IMR-90 (cell line): ENCODE measurements at regions not wholly inside any gene's neighbourhood (a gene's known extent, or its start where the extent isn't known, plus 50 kb on each side); places are given as distances from the start of the nearest gene placed in this dataset.

ENCODE experiments used
- ATAC-seq: fragments of 200-7000 bp; cut with Tn5 transposase; 2 replicates; pipeline ENCODE4 v1.9.1; 2020; ENCODE audit warnings: low read depth, mild to moderate bottlenecking, moderate library complexity
- BruUV-seq: library from RNA; stranded (reverse); fragments of 400-500 nt; replicated peaks from 2 replicates; lab custom pipeline; 2021; lab: Mats Ljungman, UMichigan
- CTCF ChIA-PET: fragments of 300-600 bp; formaldehyde crosslinking; extraction: SDS; loops from one replicate; lab custom pipeline; 2021; ENCODE audit warnings: antibody characterized with exemption; lab: Yijun Ruan, JAX
- POLR2A ChIA-PET: fragments of 300-600 bp; sonication (Branson Sonifier 250); formaldehyde crosslinking; loops from one replicate; lab custom pipeline; 2022; ENCODE audit warnings: antibody characterized with exemption; ENCODE audit not compliant: unreplicated experiment; lab: Charles Lee
- DNase-seq: peaks from one replicate; pipeline ENCODE4 v3.0.0; 2013
- H2AFZ ChIP-seq: replicated peaks from 2 replicates; pipeline ENCODE3; 2013; ENCODE audit warnings: low read length, mild to moderate bottlenecking; ENCODE audit not compliant: poor library complexity
- H2AK5ac ChIP-seq: 2 replicates; pipeline ENCODE4 v1.6.1; 2013; ENCODE audit warnings: low read depth, low read length, inconsistent platforms
- H2AK9ac ChIP-seq: replicated peaks from 2 replicates; pipeline ENCODE3; 2013; ENCODE audit warnings: mild to moderate bottlenecking, low read depth, low read length, moderate library complexity; ENCODE audit not compliant: poor library complexity
- H2BK120ac ChIP-seq: 2 replicates; pipeline ENCODE4 v1.6.1; 2013; ENCODE audit warnings: low read depth, low read length, inconsistent platforms
- H2BK15ac ChIP-seq: 3 replicates; pipeline ENCODE4 v1.6.1; 2013; ENCODE audit warnings: low read depth, low read length, inconsistent platforms
- H2BK20ac ChIP-seq: 2 replicates; pipeline ENCODE4 v1.6.1; 2013; ENCODE audit warnings: low read depth, mild to moderate bottlenecking, inconsistent platforms, low read length, moderate library complexity
- H2BK5ac ChIP-seq: 2 replicates; pipeline ENCODE4 v1.6.1; 2013; ENCODE audit warnings: mild to moderate bottlenecking, low read depth, low read length, inconsistent platforms; ENCODE audit not compliant: poor library complexity, severe bottlenecking
- H3K14ac ChIP-seq: replicated peaks from 2 replicates; pipeline ENCODE4 v1.6.1; 2013; ENCODE audit warnings: low read depth, low read length, inconsistent platforms
- H3K18ac ChIP-seq: 2 replicates; pipeline ENCODE4 v1.6.1; 2013; ENCODE audit warnings: low read depth, low read length, control low read depth
- H3K23ac ChIP-seq: 2 replicates; pipeline ENCODE4 v1.6.1; 2013; ENCODE audit warnings: low read depth, low read length, inconsistent platforms
- H3K27ac ChIP-seq: 2 replicates; pipeline ENCODE4 v1.5.1; 2013; ENCODE audit warnings: mild to moderate bottlenecking, control low read depth, low read length; ENCODE audit not compliant: insufficient read depth
- H3K27me3 ChIP-seq: 2 replicates; pipeline ENCODE4 v1.6.1; 2013; ENCODE audit warnings: low read length; ENCODE audit not compliant: control insufficient read depth, insufficient read depth
- H3K36me3 ChIP-seq: 2 replicates; pipeline ENCODE4 v1.6.1; 2013; ENCODE audit warnings: low read length, mixed read lengths; ENCODE audit not compliant: control insufficient read depth, insufficient read depth
- H3K4ac ChIP-seq: 2 replicates; pipeline ENCODE4 v1.6.1; 2013; ENCODE audit warnings: low read depth, low read length, inconsistent platforms
- H3K4me1 ChIP-seq: 2 replicates; pipeline ENCODE4 v1.6.1; 2013; ENCODE audit warnings: low read length, mixed read lengths; ENCODE audit not compliant: control insufficient read depth, insufficient read depth
- H3K4me2 ChIP-seq: 2 replicates; pipeline ENCODE4 v1.6.1; 2013; ENCODE audit warnings: low read depth, mild to moderate bottlenecking, control low read depth, low read length, moderate library complexity
- H3K4me3 ChIP-seq: 2 replicates; pipeline ENCODE4 v1.5.1; 2013; ENCODE audit warnings: low read depth, mild to moderate bottlenecking, control low read depth, low read length, moderate library complexity; ENCODE audit not compliant: insufficient read depth
- H3K56ac ChIP-seq: 2 replicates; pipeline ENCODE4 v1.6.1; 2013; ENCODE audit warnings: low read length, inconsistent platforms; ENCODE audit not compliant: insufficient read depth; ENCODE audit errors: extremely low read depth
- H3K79me1 ChIP-seq, 2 experiments: 2 replicates each; pipeline ENCODE4 v1.6.1; 2013; ENCODE audit warnings: low read length in 2 of 2, inconsistent platforms in 1 of 2, low read depth in 1 of 2
- H3K9ac ChIP-seq: 2 replicates; pipeline ENCODE4 v1.6.1; 2013; ENCODE audit warnings: low read depth, low read length, control low read depth
- H3K9me1 ChIP-seq: 2 replicates; pipeline ENCODE4 v1.6.1; 2013; ENCODE audit warnings: low read length, inconsistent platforms; ENCODE audit not compliant: insufficient read depth
- H3K9me3 ChIP-seq: 2 replicates; pipeline ENCODE4 v1.6.1; 2013; ENCODE audit warnings: low read length; ENCODE audit not compliant: control insufficient read depth, insufficient read depth
- H4K20me1 ChIP-seq: 2 replicates; pipeline ENCODE4 v1.6.1; 2013; ENCODE audit warnings: low read length, inconsistent platforms; ENCODE audit not compliant: insufficient read depth
- H4K5ac ChIP-seq: 2 replicates; pipeline ENCODE4 v1.6.1; 2013; ENCODE audit warnings: mild to moderate bottlenecking, low read depth, low read length, control low read depth
- H4K8ac ChIP-seq, 2 experiments: 2 replicates each; pipeline ENCODE4 v1.6.1; 2013; ENCODE audit warnings: low read depth in 2 of 2, low read length in 2 of 2, control low read depth in 1 of 2, inconsistent platforms in 1 of 2
- H4K91ac ChIP-seq: 2 replicates; pipeline ENCODE4 v1.6.1; 2013; ENCODE audit warnings: low read depth, low read length, inconsistent platforms; ENCODE audit not compliant: insufficient read depth
- BHLHE40 ChIP-seq: fragments of 150-350 bp; IDR thresholded peaks from 2 replicates; pipeline ENCODE4 v1.6.1; 2016; ENCODE audit warnings: mild to moderate bottlenecking, low read depth, low read length
- CEBPB ChIP-seq: IDR thresholded peaks from 2 replicates; pipeline ENCODE4 v1.6.1; 2012; ENCODE audit warnings: low read depth, low read length, improper control_type of control experiment
- ELK1 ChIP-seq: fragments of 150-350 bp; IDR thresholded peaks from 2 replicates; pipeline ENCODE4 v1.6.1; 2016; ENCODE audit warnings: low read depth, mild to moderate bottlenecking, low read length, moderate library complexity, borderline replicate concordance
- POLR2A ChIP-seq: IDR thresholded peaks from 2 replicates; pipeline ENCODE4 v1.6.1; 2012; ENCODE audit warnings: mild to moderate bottlenecking, low read depth, low read length
- RAD21 ChIP-seq: IDR thresholded peaks from 2 replicates; pipeline ENCODE4 v1.6.1; 2012; ENCODE audit warnings: low read length, improper control_type of control experiment
- RCOR1 ChIP-seq: IDR thresholded peaks from 2 replicates; pipeline ENCODE4 v1.6.1; 2012; ENCODE audit warnings: mild to moderate bottlenecking, low read length, improper control_type of control experiment; ENCODE audit not compliant: insufficient replicate concordance
- RFX5 ChIP-seq: IDR thresholded peaks from 2 replicates; pipeline ENCODE4 v1.8.0; 2012; ENCODE audit warnings: low read depth, mild to moderate bottlenecking, low read length, moderate library complexity
- SMC3 ChIP-seq: fragments of 150-350 bp; IDR thresholded peaks from 2 replicates; pipeline ENCODE4 v1.6.1; 2016; ENCODE audit warnings: low read depth, mild to moderate bottlenecking, antibody characterized with exemption, low read length, moderate library complexity
- WGBS, 2 experiments: methylation state at CpG; one replicate each; pipeline versions ENCODE4 v1.1.5 to v1.1.7; 2013; ENCODE audit warnings: missing lambda C conversion rate in 2 of 2; ENCODE audit not compliant: insufficient read length in 1 of 2; ENCODE audit errors: extremely low coverage in 2 of 2; 5-methylcytosine and 5-hydroxymethylcytosine counted together
- dilution Hi-C: fragments of 300-500 bp; cut with HindIII; formaldehyde crosslinking; loops from one replicate; pipeline ENCODE4 v1.14.3; 2018; ENCODE audit warnings: low sequenced_read_pairs; ENCODE audit not compliant: unreplicated experiment
- in situ Hi-C: fragments of 300-500 bp; cut with MboI; formaldehyde crosslinking; loops from 3 replicates; pipeline ENCODE4 v1.14.3; 2019; ENCODE audit warnings: low sequenced_read_pairs, inconsistent platforms, mixed read lengths
- intact Hi-C: fragments of 100-400 bp; cut with micrococcal nuclease; formaldehyde crosslinking; loops from 2 replicates; pipeline ENCODE4 v1.10.0; 2022

GRCh38 chr7:84757761-84758160, 429.1 kb downstream of the SEMA3D start:
- no peak overlapping the region for H3K14ac ChIP-seq
- H3K18ac ChIP-seq = no peak overlapping the region
- DNase-seq (no peak), ATAC-seq (no peak)
- H3K36me3 ChIP-seq = no peaks in the 10 kb centered on the region
- no peak overlapping the region for H3K9ac ChIP-seq
- H2BK20ac ChIP-seq = no peak overlapping the region
- no peak overlapping the region for H3K27ac ChIP-seq
- ChIA-PET CTCF (no interaction called here), POLR2A (no interaction called here)
- H2BK15ac ChIP-seq = no peak overlapping the region
- H4K5ac ChIP-seq = no peak overlapping the region
- no peaks in the 10 kb centered on the region for H4K20me1 ChIP-seq
- H4K91ac ChIP-seq = no peak overlapping the region
- no peaks in the 10 kb centered on the region for H3K4me1 ChIP-seq
- H3K9me3 ChIP-seq = no peaks in the 10 kb centered on the region
- H3K23ac ChIP-seq = no peak overlapping the region
- intact Hi-C loops (no loop called here), in situ Hi-C loops (no loop called here), dilution Hi-C loops (no loop called here)
- no peak overlapping the region for H3K4me2 ChIP-seq
- H2BK5ac ChIP-seq = no peak overlapping the region
- H3K79me1 ChIP-seq = no peaks in the 10 kb centered on the region
- no peak overlapping the region for H2AK9ac ChIP-seq
- H2AK5ac ChIP-seq = no peak overlapping the region
- H3K56ac ChIP-seq = no peak overlapping the region
- H3K4ac ChIP-seq = no peak overlapping the region
- TF ChIP-seq POLR2A (no peak), RCOR1 (no peak), CEBPB (no peak), RAD21 (no peak), BHLHE40 (no peak), SMC3 (no peak), RFX5 (no peak), ELK1 (no peak)
- H2BK120ac ChIP-seq = no peak overlapping the region
- BruUV-seq = no TSS peak
- no peak overlapping the region for H2AFZ ChIP-seq
- WGBS, 2 experiments = no CpG with 5 or more reads among the region's 4 CpGs
- no peak overlapping the region for H3K4me3 ChIP-seq
- no peaks in the 10 kb centered on the region for H3K27me3 ChIP-seq
- no peaks in the 10 kb centered on the region for H3K9me1 ChIP-seq
- no peak overlapping the region for H4K8ac ChIP-seq
